Activated CD4-positive, alpha-beta memory T cell treated with anti-CD3 and anti-CD28 coated beads, Interleukin-2, amount 10 ng/mL, durations not matched to agents 7 days and 5 days (primary cell): ENCODE measurements at regions not wholly inside any gene's neighbourhood (a gene's known extent, or its start where the extent isn't known, plus 50 kb on each side); places are given as distances from the start of the nearest gene placed in this dataset.
"Not testable (repeated sequence)": the region's sequence is repeated elsewhere in the genome, so short reads cannot be mapped to it uniquely, and the experiment has no call there.

Experiments used
- CTCF ChIA-PET: fragments of 350-600 bp; sonication (Branson Sonifier 250); formaldehyde crosslinking; loops from one replicate; lab custom pipeline; 2021; ENCODE audit warnings: antibody characterized with exemption, inconsistent platforms; lab: Charles Lee
- POLR2A ChIA-PET: fragments of 350-600 bp; sonication (Branson Sonifier 250); formaldehyde crosslinking; loops from one replicate; lab custom pipeline; 2021; ENCODE audit warnings: antibody characterized with exemption; lab: Charles Lee
- DNase-seq: peaks from one replicate; pipeline ENCODE4 v3.0.0-alpha.2; 2020
- H3K27ac Mint-ChIP-seq: one replicate; pipeline ENCODE4 v1.8.0; 2021; ENCODE audit warnings: mild to moderate bottlenecking, mixed read lengths
- H3K27me3 Mint-ChIP-seq: one replicate; pipeline ENCODE4 v1.8.0; 2021; ENCODE audit warnings: mixed read lengths
- H3K36me3 Mint-ChIP-seq: one replicate; pipeline ENCODE4 v1.8.0; 2021; ENCODE audit warnings: low read depth, mixed read lengths
- H3K4me1 Mint-ChIP-seq: one replicate; pipeline ENCODE4 v1.8.0; 2021; ENCODE audit warnings: mixed read lengths
- H3K4me3 Mint-ChIP-seq: one replicate; pipeline ENCODE4 v1.8.0; 2021; ENCODE audit warnings: mild to moderate bottlenecking, mixed read lengths
- H3K9me3 Mint-ChIP-seq: one replicate; pipeline ENCODE4 v1.8.0; 2021; ENCODE audit warnings: mixed read lengths

DNA sequence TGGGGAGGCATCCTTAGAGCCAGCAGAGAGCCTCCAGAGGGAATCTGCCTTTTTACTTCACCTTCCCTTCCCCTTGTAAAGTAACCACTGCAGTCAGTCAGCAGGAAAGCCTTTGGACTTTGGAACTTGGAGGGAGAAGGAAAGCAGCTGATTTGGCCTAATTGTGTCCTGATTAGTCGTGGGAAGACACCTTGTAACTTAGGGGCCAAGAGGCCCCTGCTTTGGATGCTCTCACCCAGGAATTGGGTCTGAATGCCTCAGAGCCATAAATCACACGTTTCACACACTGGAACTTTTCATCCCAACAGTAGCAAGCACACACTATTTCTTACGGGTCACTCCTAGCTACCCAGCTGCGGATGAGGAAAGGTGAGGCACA is 81.0 kb upstream of the PPM1B start:
- ChIA-PET CTCF (interaction anchor here (0.6 to 2.0 kb wide), 14 partner anchors 9 to 274 kb away, joined by 3 to 10 read pairs (median 4); partner anchors contain the start of genes CAMKMT, PPM1B and PREPL), POLR2A (interaction anchor here (0.7 to 2.5 kb wide), 3 partner anchors 10 to 82 kb away, joined by 3 to 6 read pairs (median 3); no protein-coding TSS in a partner anchor)
- Mint-ChIP-seq H3K4me3 (peak overlapping the region; percentile 63), H3K36me3 (no peaks in the 10 kb centered on the region), H3K9me3 (no peaks in the 10 kb centered on the region), H3K27me3 (no peaks in the 10 kb centered on the region), H3K4me1 (peaks cover 27% of the 10 kb centered on the region), H3K27ac (peak overlapping the region; percentile 70)
- no peak for DNase-seq

DNA sequence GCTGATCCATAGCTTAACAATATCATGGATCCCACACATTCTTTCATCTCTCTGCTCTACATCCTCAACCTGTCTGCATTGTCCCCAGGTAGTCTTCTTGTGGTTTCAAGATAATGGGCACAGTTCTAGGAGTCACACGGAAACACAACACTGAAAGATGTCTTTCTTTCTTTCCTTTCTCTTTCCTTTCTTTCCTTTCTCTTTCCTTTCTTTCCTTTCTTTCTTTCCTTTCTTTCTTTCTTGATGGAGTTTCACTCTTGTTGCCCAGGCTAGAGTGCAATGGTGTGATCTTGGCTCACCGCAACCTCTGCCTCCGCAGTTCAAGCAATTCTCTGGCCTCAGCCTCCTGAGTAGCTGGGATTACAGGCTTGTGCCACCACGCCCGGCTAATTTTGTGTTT is 76.2 kb upstream of the PPM1B start:
- H3K27me3 Mint-ChIP-seq, H3K36me3 Mint-ChIP-seq, H3K27ac Mint-ChIP-seq, DNase-seq, H3K9me3 Mint-ChIP-seq, POLR2A ChIA-PET, H3K4me3 Mint-ChIP-seq: not testable (repeated sequence)
- CTCF ChIA-PET = interaction anchor here (0.6 kb wide), 1 partner anchor 14 kb away, joined by 3 read pairs; no protein-coding TSS in a partner anchor
- H3K4me1 Mint-ChIP-seq = peaks cover 25% of the 10 kb centered on the region

DNA sequence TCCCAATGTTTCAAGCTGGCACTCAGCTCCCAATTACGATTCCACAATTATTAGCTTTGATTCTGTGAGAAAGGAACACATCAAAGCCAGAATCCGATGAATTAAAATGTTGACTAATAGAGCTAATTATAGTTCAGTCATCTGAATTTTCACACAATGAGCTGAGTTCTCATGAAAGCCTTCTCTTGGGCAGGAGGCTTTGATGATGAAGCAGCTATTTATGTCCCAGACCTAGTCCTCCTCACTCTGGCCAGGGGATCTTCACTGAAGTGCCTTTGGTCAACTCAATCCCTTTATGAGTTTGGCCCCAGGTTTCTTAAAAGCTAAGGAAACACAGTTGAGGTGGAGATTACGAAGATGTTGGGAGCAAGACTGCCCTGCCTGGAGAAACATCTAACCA is 74.7 kb upstream of the PPM1B start:
- no peak for DNase-seq
- ChIA-PET CTCF (interaction anchor here (1.2 kb wide), 1 partner anchor 385 kb away, joined by 3 read pairs; no protein-coding TSS in a partner anchor), POLR2A (no interaction called here)
- Mint-ChIP-seq H3K36me3 (no peaks in the 10 kb centered on the region), H3K4me1 (peaks cover 30% of the 10 kb centered on the region), H3K27ac (no peak overlapping the region), H3K4me3 (no peak overlapping the region), H3K9me3 (no peaks in the 10 kb centered on the region), H3K27me3 (no peaks in the 10 kb centered on the region)

DNA sequence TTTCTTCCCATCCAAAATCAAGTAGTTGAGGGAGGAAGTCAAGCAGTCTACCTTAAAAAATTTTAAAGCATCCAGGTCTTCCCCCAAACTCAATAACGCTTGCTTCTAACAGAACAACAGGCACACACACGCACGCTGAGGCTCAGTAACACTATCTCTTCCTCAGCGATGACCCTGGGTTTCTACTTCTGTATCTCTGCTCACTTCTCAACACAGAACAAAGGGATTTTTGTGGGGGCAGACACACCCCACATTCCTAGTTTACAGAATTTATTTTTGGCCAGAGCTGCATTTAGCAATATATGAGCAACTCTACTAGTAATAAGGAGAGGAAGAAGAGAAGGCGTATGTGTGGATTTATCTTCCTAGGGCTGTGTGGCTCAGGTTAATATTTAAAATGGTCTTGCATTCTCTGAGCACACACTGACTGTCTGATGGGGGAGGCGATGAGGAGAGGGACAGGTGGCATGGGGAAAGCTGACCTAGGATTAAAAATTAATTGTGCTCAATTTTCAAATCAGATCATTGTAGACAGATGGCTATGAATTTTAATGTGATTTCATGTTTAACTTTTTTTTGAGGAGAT is 71.3 kb upstream of the PPM1B start:
- CTCF ChIA-PET = interaction anchor here (0.9 kb wide), 1 partner anchor 9 kb away, joined by 4 read pairs; no protein-coding TSS in a partner anchor
- POLR2A ChIA-PET = interaction anchor here (0.7 to 1.5 kb wide), 2 partner anchors 9 to 71 kb away, joined by 3 read pairs; partner anchors contain the start of gene PPM1B
- DNase-seq = no peak

DNA sequence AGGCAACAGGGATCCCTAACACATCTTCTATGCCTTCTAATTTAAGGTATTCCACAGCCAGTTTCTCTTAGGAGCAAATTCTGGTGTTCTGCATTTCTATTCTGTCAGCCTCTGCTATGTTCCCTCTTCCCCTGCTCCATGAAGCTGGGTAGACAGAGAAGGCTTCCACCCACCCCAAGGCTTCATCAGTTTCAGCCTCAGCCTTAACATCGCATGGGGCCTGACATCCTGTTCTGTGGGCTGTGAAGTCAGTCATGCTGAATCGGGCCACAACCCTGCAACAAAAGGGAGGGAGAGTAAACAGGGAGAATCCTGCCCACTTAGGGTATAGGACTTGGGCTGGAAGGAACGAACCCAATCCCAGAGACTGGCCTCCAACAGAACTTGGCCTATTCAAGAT is 70.6 kb upstream of the PPM1B start:
- CTCF ChIA-PET = interaction anchor here (0.9 kb wide), 1 partner anchor 10 kb away, joined by 4 read pairs; no protein-coding TSS in a partner anchor
- no peak overlapping the region for H3K27ac Mint-ChIP-seq
- peaks cover 36% of the 10 kb centered on the region for H3K4me1 Mint-ChIP-seq
- no peak overlapping the region for H3K4me3 Mint-ChIP-seq
- H3K9me3 Mint-ChIP-seq = no peaks in the 10 kb centered on the region
- H3K36me3 Mint-ChIP-seq = no peaks in the 10 kb centered on the region
- no peaks in the 10 kb centered on the region for H3K27me3 Mint-ChIP-seq
- POLR2A ChIA-PET = interaction anchor here (0.7 to 1.5 kb wide), 2 partner anchors 10 to 70 kb away, joined by 3 read pairs; partner anchors contain the start of gene PPM1B
- peak; percentile 30 for DNase-seq

More for the DNA sequence above, 71.3 kb upstream of the PPM1B start:
- Mint-ChIP-seq H3K27me3 (no peaks in the 10 kb centered on the region), H3K9me3 (no peaks in the 10 kb centered on the region), H3K36me3 (no peaks in the 10 kb centered on the region), H3K4me1 (peaks cover 30% of the 10 kb centered on the region), H3K27ac (no peak overlapping the region), H3K4me3 (no peak overlapping the region)

DNA sequence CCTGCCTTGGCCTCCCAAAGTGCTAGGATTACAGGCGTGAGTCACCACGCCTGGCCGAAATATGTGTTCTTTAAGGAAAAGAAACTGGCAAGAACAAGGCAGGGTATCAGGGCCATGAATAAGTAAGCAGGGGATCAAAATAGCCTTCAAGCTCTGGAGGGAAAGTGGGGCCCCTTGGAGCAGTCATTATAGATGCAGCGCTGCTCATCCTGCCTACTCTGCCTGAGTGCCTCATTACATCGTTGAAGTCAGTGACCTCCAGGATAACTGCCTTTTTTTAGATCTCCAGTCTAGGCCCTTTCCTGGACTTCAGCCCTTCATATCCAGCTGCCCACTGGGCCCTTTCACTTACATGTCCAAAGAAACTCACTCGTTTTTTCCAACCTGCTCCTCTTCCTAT is 69.8 kb upstream of the PPM1B start:
- CTCF ChIA-PET = interaction anchor here (0.6 kb wide), 1 partner anchor 786 kb away, joined by 3 read pairs; no protein-coding TSS in a partner anchor
- H3K4me3 Mint-ChIP-seq = no peak overlapping the region
- no peaks in the 10 kb centered on the region for H3K27me3 Mint-ChIP-seq
- no peak for DNase-seq
- H3K36me3 Mint-ChIP-seq = no peaks in the 10 kb centered on the region
- POLR2A ChIA-PET = no interaction called here
- H3K27ac Mint-ChIP-seq = no peak overlapping the region
- no peaks in the 10 kb centered on the region for H3K9me3 Mint-ChIP-seq
- H3K4me1 Mint-ChIP-seq = peaks cover 40% of the 10 kb centered on the region

DNA sequence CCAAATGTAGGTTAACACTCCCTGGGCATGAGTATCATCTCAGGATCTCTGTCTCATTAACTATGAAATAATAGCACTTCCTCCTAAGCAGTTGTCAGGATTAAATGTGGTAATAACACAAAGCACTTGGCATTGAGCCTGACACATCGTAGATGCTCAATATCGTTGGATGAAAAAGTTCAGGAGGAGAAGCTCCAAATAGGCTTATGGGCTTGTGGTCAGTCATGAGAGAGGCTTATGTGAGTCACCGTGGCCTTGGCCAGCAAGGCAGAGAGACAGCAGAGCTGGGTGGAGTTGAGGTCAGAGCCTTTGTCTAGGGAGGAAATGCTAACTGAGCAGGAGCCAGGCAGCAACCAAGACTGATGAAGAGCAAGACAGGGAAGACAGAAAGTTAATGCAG is 68.3 kb upstream of the PPM1B start:
- Mint-ChIP-seq H3K27me3 (no peaks in the 10 kb centered on the region), H3K4me1 (peaks cover 43% of the 10 kb centered on the region), H3K4me3 (no peak overlapping the region), H3K9me3 (no peaks in the 10 kb centered on the region), H3K27ac (peak overlapping the region; percentile 13), H3K36me3 (no peaks in the 10 kb centered on the region)
- peak; percentile 26 for DNase-seq
- ChIA-PET CTCF (interaction anchor here (1.4 to 1.5 kb wide), 2 partner anchors 12 to 57 kb away, joined by 4 read pairs; no protein-coding TSS in a partner anchor), POLR2A (interaction anchor here (0.8 kb wide), 2 partner anchors 20 to 68 kb away, joined by 3 read pairs; partner anchors contain the start of gene PPM1B)

DNA sequence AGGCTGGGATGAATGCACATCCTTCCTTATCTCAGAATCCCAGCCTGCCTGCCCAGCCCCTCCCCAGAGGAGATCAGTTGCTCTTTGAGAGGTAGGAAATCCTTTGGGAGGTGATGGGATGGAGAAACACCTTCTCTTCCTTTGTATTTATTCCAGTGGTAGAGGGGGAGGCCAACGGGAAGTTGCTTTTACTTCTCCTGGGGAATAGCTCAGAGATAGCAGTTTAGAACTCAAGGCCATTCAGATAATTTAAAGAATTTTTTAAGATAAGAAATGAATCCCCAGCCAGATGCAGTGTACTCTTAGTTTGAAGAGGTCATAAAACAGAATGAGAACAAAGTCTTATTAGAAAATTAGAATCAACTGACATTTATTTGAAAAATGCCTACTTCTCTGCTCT is 67.4 kb upstream of the PPM1B start:
- peaks cover 43% of the 10 kb centered on the region for H3K4me1 Mint-ChIP-seq
- ChIA-PET POLR2A (interaction anchor here (0.8 kb wide), 1 partner anchor 67 kb away, joined by 3 read pairs; the partner anchor contains the start of gene PPM1B), CTCF (interaction anchor here (0.5 to 1.5 kb wide), 3 partner anchors 13 to 863 kb away, joined by 3 to 4 read pairs (median 4); no protein-coding TSS in a partner anchor)
- H3K9me3 Mint-ChIP-seq = no peaks in the 10 kb centered on the region
- no peaks in the 10 kb centered on the region for H3K27me3 Mint-ChIP-seq
- no peak overlapping the region for H3K27ac Mint-ChIP-seq
- no peak overlapping the region for H3K4me3 Mint-ChIP-seq
- DNase-seq = no peak
- no peaks in the 10 kb centered on the region for H3K36me3 Mint-ChIP-seq

DNA sequence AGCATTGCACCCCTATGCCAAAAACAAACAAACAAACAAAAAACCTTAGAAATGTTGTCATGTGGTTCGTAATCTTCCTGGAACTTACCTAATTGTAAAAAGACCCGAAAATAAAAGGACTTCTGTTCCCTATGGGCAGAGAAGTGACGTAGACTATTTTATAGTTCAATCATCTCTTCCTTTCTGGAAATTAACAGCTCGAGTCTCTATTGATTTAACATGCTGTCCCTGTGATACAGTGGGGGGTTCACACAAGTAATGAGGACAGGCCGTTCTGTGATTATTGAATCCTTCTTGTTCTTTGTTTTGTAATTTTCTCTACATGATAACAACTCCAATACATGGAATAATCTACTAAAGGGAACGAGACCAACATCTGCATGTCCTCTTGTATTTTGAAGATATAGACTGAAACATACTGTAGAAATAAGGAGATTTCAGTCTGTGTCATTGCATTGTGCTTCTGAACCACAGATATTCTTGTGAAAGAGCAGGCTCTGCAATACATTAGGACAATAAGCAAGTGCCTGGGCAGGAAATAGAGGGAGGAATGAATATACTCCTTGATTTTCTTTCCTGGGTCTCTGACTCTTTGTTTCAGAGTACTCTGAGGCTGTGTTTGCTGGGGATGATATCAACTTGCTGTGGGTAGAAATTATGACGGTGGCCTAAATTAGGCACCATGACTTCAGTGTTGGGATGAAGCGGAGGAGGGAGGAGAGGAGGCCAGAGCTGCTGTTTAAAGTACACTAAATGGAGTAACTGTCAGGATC is 65.7 kb upstream of the PPM1B start:
- POLR2A ChIA-PET = no interaction called here

DNA sequence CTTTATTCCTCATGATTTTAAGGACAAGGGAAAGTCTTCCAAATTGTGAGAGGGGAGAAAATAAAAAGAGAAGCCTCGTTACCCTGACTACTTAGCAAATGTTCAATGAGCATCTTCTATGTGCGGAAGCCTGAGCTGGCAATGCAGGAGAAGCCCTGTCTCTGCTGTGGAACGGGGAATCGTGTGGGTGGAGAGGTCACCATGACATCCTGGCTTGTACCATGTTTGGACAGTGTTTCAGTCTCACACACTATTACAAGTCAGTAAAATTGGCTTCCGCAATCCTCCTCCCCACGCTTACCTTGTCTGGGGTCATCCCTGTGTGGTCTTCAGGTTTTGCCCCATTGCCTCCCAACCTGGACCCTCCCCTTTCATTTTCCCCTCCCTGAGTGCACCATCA is 65.0 kb upstream of the PPM1B start:
- H3K4me3 Mint-ChIP-seq = no peak overlapping the region
- H3K27ac Mint-ChIP-seq = no peak overlapping the region
- CTCF ChIA-PET = no interaction called here

More for the DNA sequence above, 65.7 kb upstream of the PPM1B start:
- DNase-seq = no peak
- Mint-ChIP-seq H3K4me1 (peaks cover 44% of the 10 kb centered on the region), H3K9me3 (no peaks in the 10 kb centered on the region), H3K27ac (no peak overlapping the region), H3K36me3 (no peaks in the 10 kb centered on the region), H3K4me3 (no peak overlapping the region), H3K27me3 (no peaks in the 10 kb centered on the region)
- CTCF ChIA-PET = no interaction called here

DNA sequence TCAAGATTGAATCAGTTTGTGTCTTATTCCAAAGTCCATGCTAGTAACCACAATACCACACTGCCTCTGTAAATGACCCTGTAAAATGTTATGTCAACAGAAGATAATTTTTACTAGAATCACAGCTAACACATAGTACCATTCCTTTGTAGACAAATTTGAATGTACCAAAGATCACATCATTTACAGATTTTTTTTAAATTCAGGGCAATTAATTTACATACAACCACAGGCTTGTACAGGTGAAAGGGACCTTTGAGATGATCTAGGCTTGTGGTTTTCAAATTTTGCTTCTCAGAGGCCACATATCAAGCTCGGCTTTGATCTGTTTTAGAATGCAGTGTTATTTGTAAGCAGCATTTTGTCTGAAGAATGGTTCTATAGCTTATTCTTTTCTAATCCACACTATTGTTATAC is 63.8 kb upstream of the PPM1B start:
- Mint-ChIP-seq H3K4me1 (peaks cover 35% of the 10 kb centered on the region), H3K36me3 (no peaks in the 10 kb centered on the region), H3K27me3 (no peaks in the 10 kb centered on the region), H3K27ac (no peak overlapping the region), H3K4me3 (no peak overlapping the region), H3K9me3 (no peaks in the 10 kb centered on the region)
- POLR2A ChIA-PET = no interaction called here
- DNase-seq = no peak
- CTCF ChIA-PET = no interaction called here

More for the DNA sequence above, 65.0 kb upstream of the PPM1B start:
- no peaks in the 10 kb centered on the region for H3K27me3 Mint-ChIP-seq
- POLR2A ChIA-PET = no interaction called here
- no peaks in the 10 kb centered on the region for H3K36me3 Mint-ChIP-seq
- no peak for DNase-seq
- peaks cover 39% of the 10 kb centered on the region for H3K4me1 Mint-ChIP-seq
- H3K9me3 Mint-ChIP-seq = no peaks in the 10 kb centered on the region

DNA sequence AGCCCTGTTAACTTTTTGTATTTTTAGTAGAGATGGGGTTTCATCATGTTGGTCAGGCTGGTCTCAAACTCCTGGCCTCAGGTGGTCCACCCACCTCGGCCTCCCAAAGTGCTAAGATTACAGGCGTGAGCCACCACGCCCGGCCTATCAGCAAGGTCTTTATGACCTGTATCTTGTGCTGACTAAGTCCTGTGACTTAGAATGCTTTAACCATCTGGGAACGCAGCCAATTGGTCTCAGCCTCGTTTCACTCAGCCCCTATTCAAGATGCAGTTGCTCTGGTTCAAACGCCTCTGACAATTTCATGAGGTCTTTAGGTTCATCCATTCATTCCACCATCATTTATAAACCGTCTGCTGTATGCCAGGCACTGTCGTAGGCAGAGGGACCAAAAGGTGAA is 62.2 kb upstream of the PPM1B start:
- H3K27me3 Mint-ChIP-seq, CTCF ChIA-PET: not testable (repeated sequence)

More for the DNA sequence above, 62.2 kb upstream of the PPM1B start:
- H3K4me3 Mint-ChIP-seq, H3K9me3 Mint-ChIP-seq, H3K36me3 Mint-ChIP-seq, H3K27ac Mint-ChIP-seq, DNase-seq, POLR2A ChIA-PET: not testable (repeated sequence)
- peaks cover 21% of the 10 kb centered on the region for H3K4me1 Mint-ChIP-seq
